TTC549 (cell line): ENCODE measurements at regions not wholly inside any gene's neighbourhood (a gene's known extent, or its start where the extent isn't known, plus 50 kb on each side); places are given as distances from the start of the nearest gene placed in this dataset.

Source experiments
- FAIRE-seq: peaks from 2 replicates; lab custom pipeline; 2012; peaks lifted over from hg19 to GRCh38; lab: Jason Lieb, UNC

DNA sequence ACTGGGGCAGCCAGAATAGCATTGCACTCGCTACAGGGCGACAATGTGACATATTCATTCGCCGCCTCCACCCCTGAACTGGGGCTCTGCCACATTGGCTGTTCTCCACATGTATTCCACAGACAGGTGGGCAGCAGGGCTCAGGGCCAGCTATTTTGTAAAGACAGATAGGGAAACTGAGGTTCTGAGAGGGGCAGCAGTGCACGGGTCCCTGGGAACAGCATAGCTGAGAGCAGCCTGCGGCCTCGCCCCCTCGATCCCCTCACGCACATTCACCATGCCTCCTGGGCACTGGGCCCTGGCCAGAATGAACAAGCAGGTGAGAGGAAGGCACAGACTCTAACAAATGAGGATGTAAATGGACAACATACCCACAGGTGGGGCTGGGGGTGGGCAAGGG is 75.0 kb upstream of the SPATA12 start:
- no peak for FAIRE-seq

DNA sequence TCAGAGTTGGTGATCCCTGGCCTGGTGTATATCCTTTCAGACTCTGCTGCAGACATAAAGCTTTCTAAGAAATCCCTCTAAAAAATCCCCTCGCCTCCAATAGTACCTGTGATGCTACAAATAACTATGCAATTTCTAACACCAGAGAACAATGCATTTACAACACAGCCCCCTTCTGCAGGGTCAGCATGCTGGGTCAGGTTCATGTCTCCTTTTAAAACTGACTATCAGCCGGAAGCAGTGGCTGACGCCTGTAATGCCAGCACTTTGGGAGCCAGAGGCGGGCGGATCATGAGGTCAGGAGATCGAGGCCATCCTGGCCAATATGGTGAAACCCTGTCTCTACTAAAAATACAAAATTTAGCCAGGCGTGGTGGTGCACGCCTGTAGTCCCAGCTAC is 77.0 kb upstream of the SPATA12 start:
- no peak for FAIRE-seq

DNA sequence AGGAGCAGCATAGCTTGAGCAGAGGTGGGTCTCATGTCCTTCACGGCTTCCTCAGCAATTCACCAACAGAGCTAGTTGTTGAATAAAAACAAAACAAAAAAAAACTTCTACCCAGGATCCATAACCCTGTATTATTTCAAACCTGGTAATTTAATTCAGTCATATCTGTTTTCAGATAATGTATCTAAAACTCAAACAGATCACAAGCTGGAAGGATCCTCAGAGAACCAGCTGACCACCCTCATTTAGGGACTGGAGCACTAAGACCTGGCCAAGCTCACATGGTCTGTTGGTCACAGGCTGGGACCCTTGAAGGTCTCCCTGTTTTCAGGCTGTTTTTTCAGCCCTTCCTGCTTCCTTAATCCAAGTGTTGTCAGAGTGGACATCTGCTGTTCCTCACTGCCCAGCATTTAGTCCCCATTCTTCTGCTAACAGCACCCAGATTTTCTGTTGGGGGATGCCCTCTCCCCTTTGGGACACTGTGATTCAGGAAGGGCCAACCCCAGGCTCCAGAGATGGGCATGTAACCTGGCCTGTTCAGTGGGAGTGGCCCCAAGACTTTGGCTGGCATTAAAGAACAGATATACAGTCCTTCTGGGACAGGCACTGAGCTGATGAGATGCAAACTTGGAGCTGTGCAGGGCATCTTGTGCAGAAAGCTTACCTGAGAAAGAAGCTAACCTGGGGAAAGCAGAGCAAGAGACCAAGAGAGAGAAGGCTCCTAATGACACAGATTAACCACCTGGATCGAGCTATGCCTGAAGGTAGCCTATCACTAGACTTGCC is 78.8 kb upstream of the SPATA12 start:
- no peak for FAIRE-seq

DNA sequence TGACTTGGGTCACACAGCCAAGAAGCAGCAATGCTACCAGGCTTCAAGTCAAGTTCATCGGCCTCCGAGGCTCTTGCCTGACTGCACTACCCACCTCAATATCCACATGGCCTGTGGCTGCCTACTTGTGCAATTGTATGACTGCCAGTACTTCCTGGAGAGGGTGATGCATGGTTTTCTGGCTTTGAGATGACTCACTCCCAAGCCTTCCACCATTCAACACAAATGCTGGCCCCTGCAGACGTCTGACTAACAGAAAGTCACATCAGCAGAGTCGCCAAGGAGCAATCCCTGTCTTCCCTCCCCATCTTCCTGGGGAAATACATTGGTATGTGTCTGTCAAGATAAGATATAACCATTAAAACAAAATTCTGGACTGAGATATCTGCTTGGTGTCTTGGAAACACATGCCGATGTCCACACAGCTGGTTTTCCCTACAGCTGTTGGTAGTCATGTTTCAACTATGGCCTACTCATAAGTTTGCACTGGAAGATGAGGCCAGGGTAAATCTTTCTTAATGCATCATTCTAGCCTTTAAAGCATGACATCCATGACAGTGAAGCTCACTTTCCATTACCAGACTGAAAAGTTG is 79.6 kb upstream of the SPATA12 start:
- no peak for FAIRE-seq

DNA sequence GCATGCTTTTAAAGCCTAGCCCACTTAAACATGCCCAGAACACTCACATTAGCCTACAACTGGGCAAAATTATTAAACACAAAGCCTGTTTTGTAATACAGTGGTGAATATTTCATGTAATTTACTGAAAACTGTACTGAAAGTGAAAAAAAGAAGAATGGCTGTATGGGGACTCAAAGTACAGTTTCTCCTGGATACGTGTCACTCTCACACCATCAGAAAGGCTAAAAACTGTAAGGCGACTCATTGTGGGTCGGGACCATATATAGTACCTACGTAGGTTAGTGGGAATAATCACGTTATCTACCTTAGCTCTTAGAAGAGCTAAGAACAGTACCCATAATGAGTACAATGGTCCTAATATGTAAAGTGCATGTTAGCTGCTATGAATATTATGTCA is 80.2 kb upstream of the SPATA12 start:
- FAIRE-seq, result no peak

DNA sequence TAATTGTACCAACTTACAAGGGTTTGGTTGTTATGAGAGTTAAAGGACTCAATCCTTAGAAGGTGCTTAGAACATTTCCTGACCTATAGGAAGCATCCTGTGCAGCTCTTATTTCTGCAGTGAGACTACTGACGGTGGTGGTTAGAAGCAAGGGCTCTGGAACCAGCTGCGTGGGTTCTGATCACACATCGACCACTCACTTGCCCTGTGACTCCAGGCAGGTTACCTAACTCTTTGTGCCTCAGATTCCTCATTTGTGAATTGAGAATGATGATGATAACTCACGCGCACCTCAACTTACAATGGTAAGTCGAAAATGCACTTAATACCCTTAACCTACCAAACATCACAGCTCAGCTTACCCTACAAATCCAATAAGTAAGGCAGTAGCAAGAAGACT is 80.7 kb upstream of the SPATA12 start:
- FAIRE-seq, result no peak

DNA sequence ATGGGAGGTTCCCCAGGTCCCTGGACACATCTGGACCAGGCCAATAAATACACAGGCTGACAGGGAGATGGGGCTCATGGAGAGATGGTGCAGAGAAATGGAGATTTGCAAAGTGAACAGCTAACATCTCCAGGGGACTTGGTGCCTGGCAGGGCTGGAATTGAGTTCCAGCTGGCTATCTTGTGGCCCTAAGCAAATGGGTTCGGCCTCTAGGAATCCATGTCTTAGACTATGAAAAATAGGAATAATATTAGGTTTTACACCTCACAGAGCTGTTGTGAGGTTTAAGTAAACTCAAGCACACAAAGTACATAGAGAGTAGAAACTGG is 82.9 kb upstream of the SPATA12 start:
- FAIRE-seq, result no peak

DNA sequence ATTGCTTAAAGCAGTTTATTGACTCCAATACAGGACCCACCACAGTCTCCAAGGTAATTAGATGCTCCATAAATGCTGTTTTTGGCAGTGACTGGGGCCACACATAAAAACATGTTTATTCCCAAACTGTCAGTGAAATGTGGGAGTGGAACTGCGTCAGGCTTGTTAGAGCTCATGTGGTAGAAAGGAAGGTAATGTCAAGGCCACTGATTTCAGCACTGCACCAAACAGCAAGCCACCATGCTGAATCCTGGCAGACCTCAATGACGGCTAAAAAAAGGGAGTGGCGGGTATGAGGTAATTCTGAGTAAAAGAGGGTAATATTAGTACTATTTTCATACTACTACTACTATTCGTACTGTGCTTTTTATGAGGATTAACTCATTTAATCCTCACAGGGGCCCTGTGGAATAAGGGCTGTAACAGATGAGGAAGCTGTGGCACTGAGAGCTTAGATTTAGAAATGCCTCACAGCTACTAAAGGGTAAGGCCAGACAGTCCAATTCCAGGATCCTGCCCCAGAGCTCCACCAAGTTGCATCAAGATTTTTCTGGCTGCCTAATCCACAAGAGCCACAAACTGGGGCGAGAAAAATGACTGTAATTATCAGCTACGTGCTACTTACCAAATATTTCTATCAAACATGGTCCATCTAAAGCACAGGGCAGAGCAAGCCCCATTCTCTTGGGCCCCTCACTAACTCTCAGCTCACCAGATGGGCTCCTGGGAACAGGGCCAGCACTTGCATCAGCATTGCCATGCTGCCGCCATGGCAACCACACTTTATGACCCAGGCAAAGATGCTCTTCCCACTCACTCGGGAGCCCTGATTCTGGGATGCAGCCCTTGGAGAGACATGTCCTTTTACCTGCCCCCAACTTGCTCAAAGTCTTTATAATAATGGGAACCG is 83.6 kb upstream of the SPATA12 start:
- FAIRE-seq, result no peak

DNA sequence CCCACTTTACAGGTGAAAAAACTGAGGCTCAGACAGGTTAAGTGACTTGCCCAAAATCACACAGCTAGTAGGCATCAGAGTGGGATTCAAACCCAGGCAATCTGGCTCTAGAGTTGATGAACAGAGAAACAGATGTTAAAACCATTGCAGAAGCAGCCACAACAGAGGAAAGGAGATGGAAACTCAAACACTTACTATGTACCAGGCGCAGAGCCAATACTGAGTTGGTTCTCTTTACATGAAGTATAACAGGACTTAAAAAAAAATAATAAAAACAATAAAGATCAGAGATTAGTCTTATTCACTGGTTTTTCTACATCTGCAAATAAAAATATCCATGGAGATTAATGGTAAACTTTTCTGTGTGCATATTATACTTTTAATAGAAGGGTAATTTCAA is 84.9 kb upstream of the SPATA12 start:
- no peak for FAIRE-seq

DNA sequence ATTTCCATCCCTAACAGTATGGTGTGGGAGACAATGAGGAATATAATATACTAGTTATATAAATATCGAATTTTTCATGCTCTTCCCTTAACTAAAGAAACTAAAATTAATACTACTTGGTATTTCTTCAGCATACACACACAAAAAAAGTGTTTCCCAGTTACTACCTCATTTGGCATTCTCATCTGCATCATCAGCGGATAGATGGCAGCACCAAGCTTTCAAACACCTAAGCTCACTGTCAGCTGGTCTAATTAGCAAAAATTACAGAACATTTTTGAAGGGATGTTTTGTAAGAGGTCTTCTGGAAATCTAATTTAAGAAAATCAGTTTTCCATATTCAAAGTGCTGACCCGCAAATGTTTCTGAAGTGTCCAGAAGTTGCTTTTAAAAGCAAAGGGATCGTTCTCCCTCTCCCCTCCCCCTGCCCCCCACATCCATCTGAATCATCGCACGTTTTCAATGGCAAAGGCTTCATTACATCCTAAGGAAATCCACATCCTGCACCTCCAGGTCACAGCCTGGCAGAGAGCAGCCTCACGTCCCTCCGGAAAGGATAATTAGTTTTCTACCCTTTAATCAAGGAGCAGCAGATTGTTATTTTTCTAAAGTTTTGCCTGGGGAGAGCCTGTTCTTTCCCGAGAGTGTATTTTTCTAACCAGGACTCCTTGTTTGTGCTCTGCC is 86.1 kb upstream of the SPATA12 start:
- no peak for FAIRE-seq

DNA sequence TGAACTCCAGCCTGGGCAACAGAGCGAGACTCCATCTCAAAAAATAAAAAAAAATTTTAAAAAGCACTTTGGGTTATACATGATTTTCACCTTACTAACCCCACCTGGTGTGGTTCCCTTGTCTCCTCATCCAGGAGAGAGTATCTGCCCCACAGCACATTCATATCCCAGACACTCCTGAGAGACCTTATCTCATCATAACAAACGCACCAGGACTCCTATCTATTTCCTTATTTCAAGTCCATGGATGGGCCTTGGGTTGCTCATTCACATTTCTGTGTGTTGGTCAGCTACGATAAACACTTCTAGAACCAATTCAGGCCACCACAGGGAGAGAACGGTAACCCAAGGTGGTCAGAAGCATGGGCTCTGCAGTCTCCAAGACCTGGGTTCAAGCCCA is 88.6 kb upstream of the SPATA12 start:
- no peak for FAIRE-seq

DNA sequence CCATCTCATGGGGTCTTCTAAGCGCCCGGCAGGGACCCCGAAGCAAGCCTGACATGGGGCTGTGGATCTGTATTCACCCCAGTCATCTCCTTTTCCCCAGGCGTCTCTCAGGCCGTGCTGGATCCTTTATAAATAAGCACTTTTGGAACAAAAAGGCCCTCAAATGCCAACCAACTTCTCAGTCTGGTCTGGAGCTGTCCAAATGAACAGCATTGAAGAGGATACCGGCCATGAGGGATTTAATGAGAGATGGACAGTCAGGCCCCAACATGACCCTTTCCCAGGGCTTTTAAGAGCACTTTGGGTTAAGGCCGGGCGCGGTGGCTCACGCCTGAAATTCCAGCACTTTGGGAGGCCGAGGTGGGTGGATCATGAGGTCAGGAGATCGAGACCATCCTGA is 89.2 kb upstream of the SPATA12 start:
- no peak for FAIRE-seq

DNA sequence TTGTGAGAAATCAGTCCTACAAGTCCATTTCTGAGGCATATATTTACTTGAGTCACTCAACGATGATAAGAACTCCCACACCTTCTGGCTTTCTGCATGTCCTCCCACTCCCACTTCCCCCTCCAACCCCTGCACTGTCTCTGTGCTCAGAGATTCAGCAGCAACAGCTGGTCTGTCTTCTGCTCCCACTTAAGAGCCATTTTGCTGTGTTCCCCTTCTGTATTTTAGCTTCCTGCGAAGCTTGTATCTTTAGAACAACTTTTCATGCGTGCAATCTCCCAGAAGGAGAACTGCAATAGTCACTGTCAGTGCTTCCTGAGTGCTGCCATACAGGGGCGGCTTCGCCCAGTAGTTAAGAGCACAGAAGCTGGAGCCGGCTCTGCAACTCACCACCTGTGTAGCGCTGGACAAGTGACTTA is 90.0 kb upstream of the SPATA12 start:
- no peak for FAIRE-seq

DNA sequence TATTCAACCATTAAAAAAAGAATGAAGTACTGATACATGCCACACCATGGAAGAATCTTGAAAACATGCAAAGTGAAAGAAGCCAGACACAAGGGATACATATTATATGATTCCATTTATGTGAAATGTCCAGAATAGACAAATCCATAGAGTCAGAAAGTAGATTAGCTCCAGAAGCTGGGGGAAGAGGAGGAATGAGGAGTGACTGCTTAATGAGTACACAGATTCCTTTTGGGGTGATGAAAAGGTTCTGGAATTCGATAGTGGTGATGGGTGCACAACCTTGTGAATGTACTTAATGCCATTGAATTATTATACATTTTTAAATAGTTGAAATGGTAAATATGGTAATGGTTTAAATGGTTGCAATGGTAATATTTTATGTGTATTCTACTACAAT is 90.6 kb upstream of the SPATA12 start:
- no peak for FAIRE-seq

DNA sequence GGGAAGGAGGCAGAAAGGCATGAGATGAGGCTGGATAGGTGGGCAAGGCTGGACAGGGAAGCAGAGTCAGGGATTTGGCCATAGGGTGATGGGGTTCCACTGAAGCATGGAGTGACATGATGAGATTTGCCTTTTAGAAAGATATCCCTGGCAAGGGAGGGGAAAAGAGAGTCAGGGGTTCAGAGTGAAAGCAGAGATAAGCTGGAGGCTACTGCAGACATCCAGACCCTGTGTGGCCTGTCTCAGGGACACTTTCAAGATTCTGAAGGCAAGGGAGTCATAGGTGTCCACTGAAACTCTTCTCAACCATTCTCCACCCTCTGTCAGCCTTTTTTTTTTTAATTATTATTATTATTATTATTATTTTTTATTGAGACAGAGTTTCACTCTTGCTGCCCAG is 94.0 kb upstream of the SPATA12 start:
- FAIRE-seq, result no peak

DNA sequence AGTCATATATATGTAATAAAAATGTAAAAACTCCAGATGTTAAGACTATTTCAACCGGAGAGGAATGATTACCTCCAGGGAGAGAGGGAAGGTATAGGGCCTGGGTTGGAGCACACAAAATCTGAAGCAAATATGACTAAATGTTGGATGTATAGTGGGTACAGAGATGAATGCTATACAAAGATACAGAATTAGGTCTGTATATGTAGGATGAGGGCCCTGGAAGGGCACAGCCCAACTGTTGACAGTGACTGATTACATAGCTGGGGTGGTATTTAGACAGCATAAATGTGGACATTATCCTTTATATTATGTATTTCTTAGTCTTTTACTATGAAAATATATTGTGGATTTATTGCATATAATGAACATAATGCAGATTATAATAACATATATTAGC is 94.4 kb upstream of the SPATA12 start:
- no peak for FAIRE-seq

DNA sequence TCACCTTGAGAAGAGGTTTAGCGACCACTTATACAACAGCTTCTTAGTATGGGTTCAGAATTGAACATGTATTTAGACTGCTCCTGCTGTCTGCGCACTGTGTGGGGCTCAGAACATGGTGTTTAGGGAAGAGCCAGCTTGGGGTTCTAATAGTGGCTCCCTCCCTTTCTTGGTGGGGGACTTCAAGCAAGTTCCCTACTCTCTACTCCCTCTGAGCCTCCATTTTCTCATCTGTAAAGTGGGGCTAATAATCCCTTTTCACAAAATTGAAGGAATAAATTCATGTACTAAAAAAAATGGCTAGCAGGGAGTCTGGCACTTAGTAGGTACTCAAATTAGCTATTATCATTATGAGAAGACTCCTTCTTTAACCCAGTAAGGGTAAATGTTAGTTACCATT is 97.5 kb upstream of the SPATA12 start:
- no peak for FAIRE-seq

DNA sequence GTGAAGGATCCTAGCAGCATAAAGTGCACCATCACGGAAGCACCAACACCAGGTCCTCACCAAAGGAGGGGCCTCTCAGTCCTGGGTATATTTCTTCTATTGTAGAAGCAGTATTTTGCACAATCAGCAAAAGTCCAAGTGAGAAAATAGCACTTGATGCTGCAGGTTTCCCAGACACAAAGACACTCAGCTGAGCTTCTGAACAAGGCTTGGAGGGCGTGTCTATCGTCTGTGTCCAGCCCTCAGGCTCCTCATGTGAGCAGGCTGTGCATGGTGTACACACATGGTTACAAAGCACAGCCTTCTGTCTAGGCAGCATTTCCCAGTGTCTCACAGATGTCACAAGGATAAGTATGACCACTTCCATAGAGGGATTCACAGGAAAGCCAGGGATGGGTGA is 98.3 kb upstream of the SPATA12 start:
- no peak for FAIRE-seq

DNA sequence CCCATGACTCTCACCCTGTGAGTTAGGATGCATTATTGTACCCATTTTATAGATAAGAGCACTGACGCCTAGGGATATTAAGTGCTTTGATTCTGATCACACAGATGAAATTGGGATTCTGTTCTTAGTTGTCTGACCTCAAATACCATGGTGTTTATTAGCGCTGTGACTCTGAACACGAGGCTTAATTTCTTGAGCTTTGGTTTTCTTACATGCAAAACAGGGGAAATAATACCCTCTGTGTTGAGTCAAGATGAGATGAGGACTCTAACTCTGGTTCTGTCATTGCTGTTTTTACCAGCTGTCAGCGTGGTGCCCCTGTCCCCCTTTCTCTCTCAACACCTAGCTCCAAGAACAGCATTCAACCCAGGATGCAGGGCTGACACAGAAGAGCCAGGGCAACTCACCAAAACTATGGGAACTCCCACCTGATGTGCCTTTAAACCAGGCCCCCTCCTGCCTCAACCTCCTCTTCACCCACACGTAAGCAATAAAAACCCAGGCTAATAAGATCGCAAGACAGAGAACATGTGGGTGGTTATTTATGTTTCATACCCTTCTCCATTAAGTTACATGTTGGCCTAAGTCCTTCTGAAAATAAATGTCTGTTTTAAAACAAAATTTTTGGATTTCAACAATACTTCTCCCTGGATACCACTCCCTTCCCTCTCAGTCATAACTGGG is 100.1 kb upstream of the SPATA12 start:
- FAIRE-seq, result no peak

DNA sequence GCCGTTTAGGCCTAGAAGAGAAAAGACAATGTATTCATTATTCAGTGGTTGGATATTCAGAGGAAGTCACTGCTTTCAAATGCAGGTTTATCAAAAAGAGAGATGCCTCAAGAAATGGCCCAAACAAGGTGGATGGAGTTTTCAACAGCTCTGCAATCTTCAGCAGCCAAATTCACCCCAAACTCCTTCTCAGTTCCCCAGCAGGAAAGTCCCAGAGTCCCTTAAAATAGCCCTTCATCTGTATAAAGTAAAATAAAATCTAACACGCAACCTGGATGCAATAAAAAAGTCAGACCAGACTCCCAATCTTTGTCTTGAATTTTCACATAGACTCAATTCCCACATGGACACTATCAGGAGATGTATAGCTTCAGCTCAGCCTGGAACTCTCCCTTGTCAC is 101.6 kb upstream of the SPATA12 start:
- no peak for FAIRE-seq

DNA sequence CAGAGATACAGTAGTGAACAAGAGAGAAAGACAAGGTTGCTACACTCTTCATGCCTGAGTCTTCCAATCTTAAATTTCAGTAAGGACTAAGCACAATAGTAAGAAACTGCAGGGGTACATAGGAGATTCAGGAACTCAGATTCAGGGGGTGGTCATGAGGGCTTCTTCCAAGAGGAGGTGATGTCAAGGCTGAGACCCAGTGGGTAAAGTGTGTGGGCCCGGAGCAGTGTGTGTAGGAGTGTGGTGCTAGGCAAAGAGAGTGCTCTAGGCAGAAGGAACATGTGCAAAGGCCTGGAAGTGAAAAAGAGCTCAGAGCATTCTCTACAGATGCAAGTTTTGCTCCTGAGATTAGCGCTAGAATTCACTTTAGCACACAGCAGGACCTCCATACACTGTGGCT is 102.9 kb upstream of the SPATA12 start:
- no peak for FAIRE-seq

DNA sequence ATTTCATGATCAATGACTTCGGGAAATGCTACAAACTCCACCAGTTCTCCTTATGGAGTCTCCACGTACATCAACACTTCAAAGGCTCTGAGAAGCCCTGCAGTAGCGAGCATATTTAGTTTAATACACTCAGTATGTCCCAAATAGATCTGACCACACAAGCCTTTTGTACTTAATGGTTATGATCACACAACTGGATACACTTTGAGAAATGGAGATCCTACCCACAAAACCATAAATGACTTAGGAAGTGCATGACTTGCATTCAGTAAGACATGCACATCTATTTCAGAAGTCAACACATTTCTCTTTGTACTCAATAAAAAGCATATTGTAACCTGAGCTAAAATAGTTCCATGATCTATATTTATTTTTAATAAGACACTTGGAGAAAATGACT is 103.6 kb upstream of the SPATA12 start:
- no peak for FAIRE-seq
